IPS-18a (cell line): ENCODE measurements at regions not wholly inside any gene's neighbourhood (a gene's known extent, or its start where the extent isn't known, plus 50 kb on each side); places are given as distances from the start of the nearest gene placed in this dataset.
A peak's percentile ranks its signal among the peaks of the same experiment; 100 is the strongest.

Experiments
- H3K27ac ChIP-seq: one replicate; pipeline ENCODE4 v1.5.1; 2013; ENCODE audit warnings: low read length
- H3K27me3 ChIP-seq: one replicate; pipeline ENCODE4 v1.6.1; 2013; ENCODE audit warnings: mild to moderate bottlenecking, low read length; ENCODE audit not compliant: control insufficient read depth, insufficient read depth
- H3K36me3 ChIP-seq: one replicate; pipeline ENCODE4 v1.6.1; 2013; ENCODE audit warnings: low read depth, low read length; ENCODE audit not compliant: control insufficient read depth
- H3K4me1 ChIP-seq: one replicate; pipeline ENCODE4 v1.6.1; 2013; ENCODE audit warnings: low read depth, low read length; ENCODE audit not compliant: control insufficient read depth
- H3K4me3 ChIP-seq: one replicate; pipeline ENCODE4 v1.5.1; 2013; ENCODE audit warnings: low read length
- H3K9ac ChIP-seq: one replicate; pipeline ENCODE4 v1.6.1; 2013; ENCODE audit warnings: mild to moderate bottlenecking, low read length, moderate library complexity
- H3K9me3 ChIP-seq: one replicate; pipeline ENCODE4 v1.6.1; 2013; ENCODE audit warnings: low read depth, low read length; ENCODE audit not compliant: control insufficient read depth

DNA sequence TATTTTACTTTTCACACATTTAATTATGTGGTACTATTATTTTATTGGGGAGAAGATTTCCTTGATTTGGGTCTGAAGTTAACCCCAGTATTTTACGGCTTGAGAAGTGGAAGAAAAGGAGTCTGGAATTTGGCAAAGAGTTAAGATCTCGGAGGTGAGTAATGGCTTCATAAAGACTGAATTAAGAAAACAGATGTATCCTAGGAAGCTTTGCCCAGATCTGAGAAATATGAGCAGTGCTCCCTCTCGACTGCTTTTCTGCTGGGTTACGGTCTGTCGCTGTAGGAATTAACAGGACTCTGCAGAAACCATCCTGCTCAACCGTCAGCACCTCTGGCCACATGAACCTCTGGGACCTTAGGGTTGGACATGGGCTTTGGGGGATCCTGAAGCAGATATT, 163.6 kb upstream of the NDN start:
- H3K27me3 ChIP-seq: no peaks in the 10 kb centered on the region
- no peak overlapping the region for H3K9ac ChIP-seq
- H3K9me3 ChIP-seq: peaks cover 29% of the 10 kb centered on the region
- no peak overlapping the region for H3K4me3 ChIP-seq
- peaks cover 4% of the 10 kb centered on the region for H3K4me1 ChIP-seq
- H3K36me3 ChIP-seq: no peaks in the 10 kb centered on the region
- H3K27ac ChIP-seq: no peak overlapping the region

DNA sequence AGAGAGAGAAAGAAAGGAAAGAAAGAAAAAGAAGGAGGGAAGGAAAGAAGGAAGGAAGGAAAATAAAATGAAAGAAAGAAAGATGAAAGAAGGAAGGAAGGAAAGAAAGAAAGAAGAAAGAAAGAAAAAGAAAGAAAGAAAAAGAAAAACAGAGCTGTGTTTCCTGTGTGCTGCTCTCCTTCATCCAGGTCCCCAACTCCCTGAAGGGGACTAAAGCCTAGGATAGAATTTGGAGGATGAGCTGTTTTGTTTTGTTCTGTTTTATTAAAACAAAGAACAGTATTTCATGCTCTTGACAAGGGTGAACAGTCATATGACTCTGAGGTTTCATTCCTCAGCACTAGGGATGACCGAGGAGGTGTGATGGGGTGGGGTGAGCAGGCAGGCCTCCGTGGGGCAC, 164.8 kb upstream of the NDN start:
- peaks cover 4% of the 10 kb centered on the region for H3K4me1 ChIP-seq
- no peak overlapping the region for H3K9ac ChIP-seq
- no peak overlapping the region for H3K4me3 ChIP-seq
- no peaks in the 10 kb centered on the region for H3K27me3 ChIP-seq
- no peaks in the 10 kb centered on the region for H3K36me3 ChIP-seq
- H3K27ac ChIP-seq: no peak overlapping the region
- peaks cover 26% of the 10 kb centered on the region for H3K9me3 ChIP-seq

DNA sequence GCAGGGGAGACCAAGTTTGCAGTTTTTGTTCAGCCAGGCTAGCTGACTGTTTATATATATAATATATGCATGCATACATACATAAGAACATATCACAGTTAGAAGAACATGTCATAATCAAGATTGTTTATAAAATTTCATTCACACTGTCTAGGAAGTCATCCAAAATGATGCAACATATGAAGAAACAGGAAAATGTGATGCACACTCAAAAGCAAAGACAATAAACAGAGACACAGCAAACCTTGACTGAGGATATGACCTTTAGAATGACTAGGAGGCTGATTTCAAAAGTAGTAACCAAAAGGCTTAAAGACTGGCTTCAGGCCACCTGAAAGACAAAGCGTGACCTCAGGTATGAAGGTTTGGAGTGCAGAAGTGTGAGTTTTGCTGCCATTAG, 166.2 kb upstream of the NDN start:
- peaks cover 26% of the 10 kb centered on the region for H3K9me3 ChIP-seq
- no peak overlapping the region for H3K9ac ChIP-seq
- H3K36me3 ChIP-seq: no peaks in the 10 kb centered on the region
- H3K27ac ChIP-seq: no peak overlapping the region
- no peaks in the 10 kb centered on the region for H3K27me3 ChIP-seq
- H3K4me1 ChIP-seq: peaks cover 4% of the 10 kb centered on the region
- H3K4me3 ChIP-seq: no peak overlapping the region

DNA sequence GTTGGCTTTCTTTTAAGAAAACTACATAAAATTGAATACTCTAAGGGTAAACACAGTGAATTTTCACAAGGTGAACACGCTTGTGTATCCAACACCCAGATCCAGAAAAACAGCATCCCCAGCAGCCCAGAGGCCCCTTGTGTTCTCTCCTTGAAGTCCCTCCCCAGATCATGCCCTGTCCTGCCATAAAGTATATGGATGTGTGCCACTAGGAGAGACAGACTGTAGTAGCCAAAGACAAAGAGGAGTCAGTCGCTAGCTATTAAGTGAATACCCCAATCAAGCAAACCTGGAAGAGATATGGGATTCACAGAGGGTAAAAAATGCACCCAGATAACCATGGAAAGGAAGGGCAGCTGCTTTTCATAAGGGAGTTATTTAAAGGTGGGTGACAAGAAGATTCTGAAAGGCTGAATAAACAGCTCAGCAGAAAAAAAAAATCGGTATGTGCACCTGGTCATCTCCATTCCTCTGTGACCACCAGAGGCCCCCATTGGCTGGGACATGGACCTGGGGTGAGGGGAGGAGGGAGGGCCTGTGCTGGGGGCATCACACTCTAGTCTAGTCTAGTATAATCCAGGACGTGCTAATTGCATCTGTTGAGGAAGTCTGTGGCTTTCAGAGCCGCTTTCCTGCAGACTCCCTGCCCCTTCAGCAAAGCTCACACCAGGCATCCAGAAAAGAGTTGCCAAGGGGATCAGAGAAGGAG, 167.3 kb upstream of the NDN start:
- Histone ChIP-seq H3K4me1 (peaks cover 9% of the 10 kb centered on the region), H3K9ac (no peak overlapping the region), H3K9me3 (peaks cover 24% of the 10 kb centered on the region), H3K4me3 (no peak overlapping the region), H3K36me3 (no peaks in the 10 kb centered on the region), H3K27ac (no peak overlapping the region), H3K27me3 (no peaks in the 10 kb centered on the region)

DNA sequence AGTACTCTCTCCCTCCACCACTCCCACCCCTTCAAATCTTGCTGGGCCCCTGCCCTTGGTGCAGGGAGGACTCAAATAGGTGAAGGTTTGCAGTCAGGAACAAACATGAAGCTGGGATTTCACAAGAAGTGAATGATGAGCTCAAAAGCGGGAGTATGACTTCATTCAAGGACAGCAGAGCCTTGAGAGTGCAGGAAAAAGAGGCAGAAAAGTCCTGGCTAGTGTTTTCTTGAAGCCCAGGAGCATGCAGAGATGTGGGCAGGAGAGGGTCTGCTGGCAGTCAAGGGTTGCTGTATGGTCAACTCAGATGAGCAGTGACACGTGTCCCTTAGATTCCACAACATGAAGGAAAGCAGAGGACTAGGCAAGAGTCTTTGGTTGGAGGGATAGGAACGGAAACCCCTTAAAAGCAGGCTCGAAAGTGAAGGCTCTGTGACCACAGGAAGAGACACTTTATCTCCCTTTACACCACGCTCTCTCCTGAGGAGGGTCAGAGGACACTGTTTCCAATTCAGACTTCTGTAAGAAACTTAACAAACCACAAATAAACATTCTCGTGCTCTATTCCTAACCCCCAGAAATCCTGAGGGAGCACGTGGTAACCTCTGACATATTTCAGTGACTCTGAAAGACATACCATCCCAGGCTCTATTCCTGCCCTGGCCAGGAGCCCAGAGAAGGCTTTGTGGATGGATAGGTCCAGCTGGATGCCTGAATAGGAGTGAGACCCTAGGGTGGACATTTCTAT, 168.0 kb upstream of the NDN start:
- peaks cover 13% of the 10 kb centered on the region for H3K4me1 ChIP-seq
- no peak overlapping the region for H3K9ac ChIP-seq
- H3K4me3 ChIP-seq: no peak overlapping the region
- H3K27ac ChIP-seq: no peak overlapping the region
- peaks cover 21% of the 10 kb centered on the region for H3K9me3 ChIP-seq
- H3K36me3 ChIP-seq: no peaks in the 10 kb centered on the region
- H3K27me3 ChIP-seq: no peaks in the 10 kb centered on the region

DNA sequence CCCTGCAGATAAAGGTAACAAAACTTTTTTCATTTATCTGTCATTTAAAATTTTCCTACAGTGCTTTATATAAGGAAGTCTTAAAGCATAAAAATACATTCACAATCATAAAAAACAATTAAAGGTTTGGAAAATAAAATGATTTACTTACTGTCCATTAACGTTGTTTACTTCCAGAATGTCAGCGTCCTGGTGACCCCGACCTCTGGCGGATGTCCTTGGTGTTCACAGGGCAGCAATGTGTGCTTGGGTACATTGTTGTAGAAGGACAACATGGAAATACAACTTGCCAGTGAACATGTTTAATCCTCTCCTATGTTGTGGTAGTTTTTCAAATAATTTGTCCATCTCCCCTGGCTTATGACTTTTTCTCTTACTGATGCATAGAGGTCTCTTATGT, 168.8 kb upstream of the NDN start:
- Histone ChIP-seq H3K9me3 (peaks cover 17% of the 10 kb centered on the region), H3K4me1 (peaks cover 18% of the 10 kb centered on the region), H3K36me3 (no peaks in the 10 kb centered on the region), H3K27ac (no peak overlapping the region), H3K4me3 (no peak overlapping the region), H3K9ac (no peak overlapping the region), H3K27me3 (no peaks in the 10 kb centered on the region)

DNA sequence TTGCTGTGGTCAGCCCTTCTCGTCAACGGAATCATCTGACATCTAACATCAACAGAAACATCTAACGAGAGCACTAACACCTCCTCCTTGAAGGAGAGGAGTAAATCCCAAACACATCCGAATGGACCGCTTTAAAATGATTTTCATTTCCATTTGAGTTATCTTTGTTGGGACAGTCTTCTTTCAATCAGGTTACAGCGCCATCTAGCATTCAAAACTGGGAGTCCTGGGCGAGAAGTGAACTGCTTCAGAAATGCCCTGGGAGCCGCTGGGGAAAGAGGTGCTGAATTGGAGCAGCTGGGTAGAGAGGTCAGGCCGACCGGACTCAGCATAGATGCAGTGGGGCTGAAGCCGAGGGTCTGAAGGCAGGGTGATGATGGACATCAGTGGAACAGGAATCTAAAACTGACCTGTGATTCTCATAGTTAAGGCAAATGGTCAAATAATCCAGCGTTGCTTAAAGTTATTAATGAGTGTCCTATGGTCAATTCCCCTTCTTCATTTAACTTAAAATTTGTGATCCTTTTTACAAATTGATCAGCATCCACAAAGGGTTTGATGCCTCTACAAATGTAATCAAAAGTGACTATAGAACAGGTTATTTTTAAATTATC, 170.0 kb upstream of the NDN start:
- peak overlapping the region; percentile 23 for H3K4me3 ChIP-seq

DNA sequence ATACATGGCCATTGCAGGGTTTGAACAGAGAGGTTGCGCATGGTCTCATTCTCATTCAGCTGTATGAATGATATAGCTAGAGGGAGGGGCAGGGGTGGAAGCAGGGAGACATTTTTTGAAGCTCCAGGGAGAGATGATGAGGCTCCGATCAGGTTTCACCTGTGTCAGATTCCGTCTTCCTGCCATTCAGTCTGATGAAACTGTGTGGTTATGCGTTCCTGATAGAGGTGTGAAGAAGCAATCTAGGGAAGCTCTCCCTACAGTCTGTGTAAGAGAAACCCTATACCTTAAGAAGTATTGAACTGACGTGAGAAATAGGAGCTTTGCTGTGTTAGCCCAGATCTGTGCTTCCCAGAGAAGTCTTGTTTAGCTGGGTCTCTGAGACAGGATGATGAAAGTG, 171.9 kb upstream of the NDN start:
- Histone ChIP-seq H3K27me3 (no peaks in the 10 kb centered on the region), H3K36me3 (no peaks in the 10 kb centered on the region), H3K4me3 (no peak overlapping the region), H3K4me1 (peaks cover 19% of the 10 kb centered on the region), H3K9ac (no peak overlapping the region), H3K27ac (no peak overlapping the region), H3K9me3 (peaks cover 18% of the 10 kb centered on the region)

More for the DNA sequence above, 170.0 kb upstream of the NDN start:
- Histone ChIP-seq H3K36me3 (no peaks in the 10 kb centered on the region), H3K4me1 (peaks cover 19% of the 10 kb centered on the region), H3K9me3 (peaks cover 17% of the 10 kb centered on the region), H3K27me3 (no peaks in the 10 kb centered on the region), H3K27ac (no peak overlapping the region), H3K9ac (no peak overlapping the region)

DNA sequence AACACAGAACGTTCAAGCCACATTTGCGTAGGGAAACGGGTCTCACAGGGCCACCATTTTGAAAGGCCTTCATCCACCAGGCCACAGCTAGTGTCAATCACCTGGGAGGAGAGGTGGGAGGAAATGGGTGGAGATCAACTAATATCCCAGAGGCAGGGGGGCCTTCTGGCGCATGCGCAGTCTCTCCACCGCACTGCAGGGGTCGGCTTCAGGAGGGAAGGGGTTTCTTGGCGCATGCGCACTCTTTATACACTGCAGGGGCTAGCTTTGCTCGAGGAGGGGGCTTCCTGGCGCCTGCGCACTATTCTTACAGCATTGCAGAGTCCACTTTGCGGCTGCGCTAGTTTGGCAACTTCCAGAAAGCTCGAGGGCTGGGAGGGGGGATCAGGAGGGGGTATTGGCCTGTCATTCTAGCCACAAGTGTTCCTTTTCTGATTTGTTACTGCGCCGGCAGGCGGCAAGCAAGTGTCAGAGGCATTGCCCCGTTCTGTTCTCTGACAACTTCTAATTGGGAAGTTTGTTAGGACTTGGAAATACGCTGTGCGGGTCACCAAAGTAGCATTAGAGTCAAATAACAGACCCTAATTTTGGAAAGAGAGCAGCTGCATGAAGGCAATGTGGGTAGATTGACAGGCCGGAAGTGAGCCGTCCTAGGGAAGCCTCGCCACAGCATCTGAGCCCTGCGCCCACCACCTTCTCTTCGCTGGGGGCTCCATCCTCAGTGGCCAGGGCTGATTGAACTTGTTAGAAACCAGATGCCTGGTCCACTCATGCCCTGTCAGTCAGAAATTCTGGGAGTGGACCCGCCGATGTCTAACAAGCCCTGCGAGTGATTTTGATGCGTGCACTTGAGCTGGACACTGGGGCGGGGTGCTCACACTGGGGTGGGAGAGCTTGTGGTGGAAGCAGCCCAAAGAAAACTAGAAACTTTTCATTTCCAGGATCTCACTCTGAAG, 173.5 kb upstream of the NDN start:
- Histone ChIP-seq H3K9ac (no peak overlapping the region), H3K4me3 (peak overlapping the region; percentile 28)

DNA sequence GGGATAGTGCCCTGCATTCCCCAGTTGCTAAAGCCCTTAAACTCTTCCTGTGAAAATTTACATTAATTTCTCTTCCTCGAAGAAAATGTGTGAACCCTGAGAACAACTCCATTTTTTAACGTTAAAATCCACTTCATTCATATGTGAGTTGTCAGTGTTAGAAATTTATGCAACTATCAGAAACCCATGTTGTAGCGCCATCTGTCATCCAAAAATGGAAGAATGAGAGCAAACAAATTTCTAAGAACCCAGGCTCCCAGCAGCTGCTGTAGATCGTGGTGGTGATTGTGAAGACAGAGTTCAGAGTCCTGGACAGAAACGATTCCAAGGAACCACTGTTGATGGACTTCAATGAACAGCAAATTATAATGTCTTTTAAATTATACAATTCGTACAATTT, 179.7 kb upstream of the NDN start:
- H3K9me3 ChIP-seq: peaks cover 13% of the 10 kb centered on the region
- no peaks in the 10 kb centered on the region for H3K36me3 ChIP-seq
- no peak overlapping the region for H3K4me3 ChIP-seq
- H3K27ac ChIP-seq: no peak overlapping the region
- H3K4me1 ChIP-seq: peaks cover 3% of the 10 kb centered on the region
- H3K27me3 ChIP-seq: no peaks in the 10 kb centered on the region
- no peak overlapping the region for H3K9ac ChIP-seq

More for the DNA sequence above, 173.5 kb upstream of the NDN start:
- H3K27ac ChIP-seq: no peak overlapping the region
- no peaks in the 10 kb centered on the region for H3K27me3 ChIP-seq
- peaks cover 15% of the 10 kb centered on the region for H3K4me1 ChIP-seq
- H3K9me3 ChIP-seq: peaks cover 10% of the 10 kb centered on the region
- no peaks in the 10 kb centered on the region for H3K36me3 ChIP-seq

DNA sequence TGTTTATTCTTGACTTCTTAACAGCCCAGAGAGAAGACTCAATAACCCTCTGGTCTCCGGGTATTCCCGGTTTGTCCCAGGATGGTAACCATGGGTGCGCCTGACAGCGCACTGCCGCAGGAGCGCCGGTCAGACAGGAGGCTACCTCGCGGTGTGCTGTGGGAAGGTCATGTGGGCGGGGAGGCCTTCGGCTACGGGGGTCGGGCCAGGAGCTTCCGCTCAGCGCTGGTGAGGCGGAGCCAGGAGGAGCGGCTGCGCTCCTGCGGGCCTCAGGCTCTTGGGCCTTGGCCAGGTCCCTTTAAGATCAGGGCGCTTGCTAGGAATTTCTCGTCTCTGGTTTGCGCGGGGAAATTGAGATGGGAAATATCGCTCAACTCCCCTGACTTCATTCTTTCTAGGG, 182.3 kb upstream of the NDN start:
- Histone ChIP-seq H3K27ac (no peak overlapping the region), H3K27me3 (no peaks in the 10 kb centered on the region), H3K36me3 (no peaks in the 10 kb centered on the region), H3K4me3 (peak overlapping the region; percentile 42), H3K9me3 (peaks cover 24% of the 10 kb centered on the region), H3K4me1 (peaks cover 3% of the 10 kb centered on the region), H3K9ac (no peak overlapping the region)
